GM06990 (cell line): ENCODE measurements at regions not wholly inside any gene's neighbourhood (a gene's known extent, or its start where the extent isn't known, plus 50 kb on each side); places are given as distances from the start of the nearest gene placed in this dataset.

Experiments
- DNase-seq: peaks from one replicate; pipeline ENCODE4 v3.0.0-alpha.2; 2011; ENCODE audit not compliant: insufficient read length; ENCODE audit errors: extremely low read depth
- H3K27me3 ChIP-seq: replicated peaks from 2 replicates; pipeline ENCODE4 v1.6.0; 2011; ENCODE audit warnings: low read length; ENCODE audit not compliant: control insufficient read depth, insufficient read depth
- H3K36me3 ChIP-seq: 2 replicates; pipeline ENCODE4 v1.5.1; 2011; ENCODE audit warnings: low read length; ENCODE audit not compliant: control insufficient read depth, insufficient read depth
- H3K4me3 ChIP-seq: replicated peaks from 2 replicates; pipeline ENCODE4 v1.5.1; 2011; ENCODE audit warnings: low read depth, mild to moderate bottlenecking, control low read depth, low read length
- TF ChIP-seq, protein P1 (sequence below): IDR thresholded peaks from 2 replicates; pipeline ENCODE4 v1.5.1; 2011; ENCODE audit warnings: low read length, control low read depth, mild to moderate bottlenecking, inconsistent platforms; ENCODE audit not compliant: insufficient read depth, poor library complexity, severe bottlenecking

DNA sequence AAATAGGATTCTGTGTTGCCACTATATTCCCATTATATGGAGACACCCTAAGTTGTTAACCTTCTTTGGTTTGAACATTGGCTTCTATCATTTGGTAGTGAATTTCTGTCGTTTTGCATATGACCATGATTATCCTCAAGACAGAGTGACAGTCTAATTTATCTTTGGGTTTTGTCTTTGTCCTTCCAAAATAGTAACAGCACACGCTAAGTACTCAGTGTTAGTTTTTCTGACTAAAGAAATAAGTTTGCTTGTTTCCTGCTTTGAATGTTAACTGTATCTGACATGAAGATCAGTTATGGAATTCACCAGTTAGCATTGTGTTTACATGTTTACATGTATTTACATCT is 352.5 kb upstream of the GRM7 start:
- Histone ChIP-seq H3K27me3 (no peaks in the 10 kb centered on the region), H3K36me3 (no peaks in the 10 kb centered on the region), H3K4me3 (no peak overlapping the region)
- TF ChIP-seq, protein P1, sequence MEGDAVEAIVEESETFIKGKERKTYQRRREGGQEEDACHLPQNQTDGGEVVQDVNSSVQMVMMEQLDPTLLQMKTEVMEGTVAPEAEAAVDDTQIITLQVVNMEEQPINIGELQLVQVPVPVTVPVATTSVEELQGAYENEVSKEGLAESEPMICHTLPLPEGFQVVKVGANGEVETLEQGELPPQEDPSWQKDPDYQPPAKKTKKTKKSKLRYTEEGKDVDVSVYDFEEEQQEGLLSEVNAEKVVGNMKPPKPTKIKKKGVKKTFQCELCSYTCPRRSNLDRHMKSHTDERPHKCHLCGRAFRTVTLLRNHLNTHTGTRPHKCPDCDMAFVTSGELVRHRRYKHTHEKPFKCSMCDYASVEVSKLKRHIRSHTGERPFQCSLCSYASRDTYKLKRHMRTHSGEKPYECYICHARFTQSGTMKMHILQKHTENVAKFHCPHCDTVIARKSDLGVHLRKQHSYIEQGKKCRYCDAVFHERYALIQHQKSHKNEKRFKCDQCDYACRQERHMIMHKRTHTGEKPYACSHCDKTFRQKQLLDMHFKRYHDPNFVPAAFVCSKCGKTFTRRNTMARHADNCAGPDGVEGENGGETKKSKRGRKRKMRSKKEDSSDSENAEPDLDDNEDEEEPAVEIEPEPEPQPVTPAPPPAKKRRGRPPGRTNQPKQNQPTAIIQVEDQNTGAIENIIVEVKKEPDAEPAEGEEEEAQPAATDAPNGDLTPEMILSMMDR: no peak
- no peak for DNase-seq

DNA sequence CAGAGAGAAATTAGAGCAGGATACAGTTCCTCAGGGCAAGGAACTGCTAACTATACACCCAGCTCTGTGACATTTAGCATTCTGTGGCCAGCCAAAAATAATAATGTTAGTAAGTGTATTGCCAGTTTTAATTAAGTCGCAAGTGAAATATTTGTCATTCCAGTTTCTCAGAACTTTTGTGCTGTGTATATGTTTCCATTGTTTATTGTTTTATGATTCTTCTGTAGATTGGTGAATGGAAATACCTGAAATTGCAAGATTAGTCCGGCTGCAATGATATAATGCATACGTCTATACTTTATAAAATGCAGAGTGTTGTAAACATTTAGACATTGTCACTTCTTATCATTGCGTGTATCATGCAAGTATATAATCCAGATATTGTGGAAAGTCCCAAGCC is 351.3 kb upstream of the GRM7 start:
- no peak overlapping the region for H3K4me3 ChIP-seq
- no peaks in the 10 kb centered on the region for H3K36me3 ChIP-seq
- TF ChIP-seq, protein P1: no peak
- no peak for DNase-seq
- no peaks in the 10 kb centered on the region for H3K27me3 ChIP-seq

DNA sequence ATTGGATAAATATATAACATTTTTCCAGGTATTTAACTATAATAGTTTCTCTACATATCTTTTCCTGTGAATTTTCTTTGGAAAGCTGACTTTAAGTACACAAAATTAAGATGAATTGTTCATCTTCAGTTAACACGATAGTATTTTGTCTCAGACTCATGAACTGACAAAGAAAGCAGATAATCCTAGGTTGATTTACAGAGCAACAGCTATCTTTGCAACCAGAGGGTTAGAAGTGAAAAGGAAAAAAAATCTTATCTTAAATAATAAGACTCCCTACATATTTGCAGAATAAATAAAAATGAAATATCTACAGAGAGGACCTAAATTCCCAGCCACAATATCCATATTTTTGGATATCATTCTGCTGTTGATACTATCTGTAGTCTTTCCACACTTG is 350.2 kb upstream of the GRM7 start:
- TF ChIP-seq, protein P1: no peak
- Histone ChIP-seq H3K27me3 (no peaks in the 10 kb centered on the region), H3K4me3 (no peak overlapping the region), H3K36me3 (no peaks in the 10 kb centered on the region)
- no peak for DNase-seq

DNA sequence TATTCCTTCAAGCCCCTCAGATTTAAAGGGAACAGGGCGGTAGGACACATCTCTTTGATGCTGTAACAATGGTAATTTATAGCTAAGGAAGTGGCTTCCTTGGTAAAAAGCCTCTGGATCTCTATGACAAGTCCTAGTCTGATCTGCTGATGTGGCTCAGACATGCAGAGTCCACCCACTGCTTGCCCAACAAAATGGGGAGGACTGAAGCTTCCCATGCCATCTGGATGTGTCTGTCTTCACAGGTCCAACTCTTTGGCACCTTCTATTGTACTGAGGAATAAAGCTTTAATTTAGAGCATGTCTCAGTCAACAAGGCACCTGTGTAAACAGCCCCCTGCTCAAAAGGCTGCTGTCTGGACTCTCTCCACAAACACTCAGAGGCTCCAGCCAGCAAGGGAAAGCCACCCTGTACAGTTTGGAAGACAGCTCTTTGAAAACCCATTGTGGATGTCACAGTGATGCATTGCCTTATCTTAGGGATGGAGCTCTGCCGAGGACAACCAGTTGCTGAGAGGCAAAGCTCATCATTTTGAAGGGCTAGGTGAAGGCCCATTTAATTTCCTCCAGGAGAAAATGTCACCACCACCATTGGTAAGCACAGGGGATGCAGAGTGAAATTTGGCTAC is 348.6 kb upstream of the GRM7 start:
- no peak for DNase-seq
- TF ChIP-seq, protein P1: no peak
- Histone ChIP-seq H3K27me3 (no peaks in the 10 kb centered on the region), H3K4me3 (no peak overlapping the region), H3K36me3 (no peaks in the 10 kb centered on the region)

DNA sequence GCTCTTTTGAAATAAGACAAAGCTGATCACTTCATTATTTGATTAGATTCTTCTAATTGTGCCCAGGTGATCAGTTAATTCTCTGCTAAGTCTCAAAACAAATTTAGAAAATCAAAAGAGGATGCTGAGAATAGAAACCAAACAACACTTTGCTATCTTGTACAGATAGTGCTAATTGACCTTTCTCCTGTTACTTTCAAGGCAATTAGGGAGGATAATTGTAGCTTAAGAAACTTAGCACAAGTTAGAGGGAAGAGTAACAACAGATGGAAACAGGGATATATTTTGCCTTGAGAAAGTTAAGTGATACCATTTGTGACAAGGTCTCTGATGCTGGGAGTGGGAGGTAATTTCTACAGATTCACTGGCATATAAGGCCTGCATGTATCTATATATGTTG is 344.8 kb upstream of the GRM7 start:
- no peaks in the 10 kb centered on the region for H3K27me3 ChIP-seq
- DNase-seq: no peak
- TF ChIP-seq, protein P1: no peak
- no peaks in the 10 kb centered on the region for H3K36me3 ChIP-seq
- no peak overlapping the region for H3K4me3 ChIP-seq

DNA sequence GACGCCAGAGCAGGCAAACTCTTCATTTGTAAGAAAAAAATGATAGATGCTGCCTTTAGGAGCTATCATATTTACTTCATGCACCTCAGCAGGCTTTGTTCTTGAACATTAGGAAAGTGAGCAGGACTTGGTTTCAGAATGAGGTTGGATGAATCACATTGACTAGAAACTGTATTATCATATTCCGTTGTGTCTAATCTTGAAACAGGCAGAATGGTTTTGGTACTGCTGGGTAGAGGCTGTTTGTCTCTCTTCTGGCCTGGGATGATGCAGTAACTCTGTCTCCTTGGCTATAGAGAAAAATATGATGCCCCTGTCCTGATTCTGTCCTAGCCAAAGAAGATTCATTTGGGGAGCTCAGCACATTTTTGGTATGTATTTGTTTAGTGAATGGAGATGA is 344.2 kb upstream of the GRM7 start:
- H3K4me3 ChIP-seq: no peak overlapping the region
- H3K27me3 ChIP-seq: no peaks in the 10 kb centered on the region
- TF ChIP-seq, protein P1: no peak
- no peaks in the 10 kb centered on the region for H3K36me3 ChIP-seq
- DNase-seq: no peak
